Cardiac septum (tissue), 1 donor: ENCODE measurements at regions not wholly inside any gene's neighbourhood (a gene's known extent, or its start where the extent isn't known, plus 50 kb on each side); places are given as distances from the start of the nearest gene placed in this dataset.

ENCODE experiments used
- DNase-seq: peaks from one replicate; pipeline ENCODE4 v3.0.0-alpha.2; 2020; ENCODE audit warnings: low spot score
- intact Hi-C: fragments of 100-400 bp; cut with DNase I; formaldehyde crosslinking; loops from one replicate; pipeline ENCODE4 v1.14.0; 2022
- donor health status: DM: no; HTN: no; CAD: no.

DNA sequence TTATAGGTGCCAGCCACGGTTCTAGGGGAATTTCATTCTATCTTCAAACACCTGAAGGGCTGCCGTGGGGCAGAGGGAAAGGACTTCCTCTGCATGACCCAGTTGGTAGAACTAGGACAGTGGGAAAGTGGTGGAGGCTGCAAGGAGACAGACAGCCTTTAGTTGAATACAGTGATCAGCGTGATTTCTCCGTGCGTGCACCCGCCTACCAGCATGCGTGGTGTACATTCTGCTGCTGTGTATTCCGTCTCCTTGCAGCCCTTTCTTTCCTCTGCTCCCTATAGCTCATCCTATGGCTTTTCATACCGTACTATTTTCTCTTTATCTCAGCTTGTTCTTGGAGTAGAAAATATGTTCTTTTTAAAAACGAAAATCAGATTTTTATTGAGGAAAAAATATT, 146.9 kb downstream of the MRM1 start:
- no peak for DNase-seq
- intact Hi-C loops = no loop called here

DNA sequence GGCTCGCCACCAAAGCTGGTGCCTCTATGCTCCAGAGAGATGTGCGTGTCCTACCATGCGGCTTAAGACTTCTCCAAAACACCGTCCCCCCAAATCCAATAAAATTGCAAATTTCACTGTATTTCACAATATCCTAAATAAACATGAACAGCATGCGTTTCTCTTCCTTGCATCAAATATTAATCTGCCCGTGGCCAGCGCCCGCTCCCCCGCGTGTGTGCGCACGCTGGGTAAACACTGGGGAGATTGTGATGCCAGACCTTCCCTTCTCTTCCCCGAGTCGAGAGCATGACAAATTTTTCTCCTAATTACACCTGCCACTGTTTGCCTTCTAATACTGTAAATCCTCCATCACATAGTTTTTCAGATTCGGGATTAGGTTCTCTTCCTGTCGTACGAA, 148.1 kb downstream of the MRM1 start:
- no peak for DNase-seq
- intact Hi-C loops = no loop called here

DNA sequence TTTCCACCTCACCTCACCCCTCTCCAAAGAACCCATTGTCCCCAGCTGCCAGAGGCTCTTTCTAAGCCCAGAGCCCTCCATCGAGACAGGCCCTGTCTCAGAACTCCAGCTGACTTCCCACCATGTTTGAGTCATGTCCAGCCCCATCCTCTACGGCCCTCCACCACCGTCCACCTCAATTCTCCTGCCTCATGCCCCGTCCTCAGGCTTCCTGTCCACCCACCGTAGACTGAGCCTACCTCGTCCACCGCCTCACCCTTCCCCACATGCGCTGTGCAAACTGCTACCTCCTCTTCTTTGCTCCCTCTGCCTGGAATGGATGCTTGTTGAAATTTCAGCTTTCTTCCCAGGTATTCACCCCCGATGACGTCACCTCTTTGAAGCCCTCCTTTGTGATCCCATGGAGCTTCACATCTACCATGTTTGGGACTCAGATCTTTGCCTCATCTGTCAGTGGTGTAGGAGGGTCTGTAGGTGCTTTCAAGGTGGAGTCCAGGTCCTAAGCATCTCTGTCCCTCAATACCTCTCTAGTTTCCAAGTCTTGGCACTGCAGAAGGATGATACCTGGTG, 149.0 kb downstream of the MRM1 start:
- no peak for DNase-seq

DNA sequence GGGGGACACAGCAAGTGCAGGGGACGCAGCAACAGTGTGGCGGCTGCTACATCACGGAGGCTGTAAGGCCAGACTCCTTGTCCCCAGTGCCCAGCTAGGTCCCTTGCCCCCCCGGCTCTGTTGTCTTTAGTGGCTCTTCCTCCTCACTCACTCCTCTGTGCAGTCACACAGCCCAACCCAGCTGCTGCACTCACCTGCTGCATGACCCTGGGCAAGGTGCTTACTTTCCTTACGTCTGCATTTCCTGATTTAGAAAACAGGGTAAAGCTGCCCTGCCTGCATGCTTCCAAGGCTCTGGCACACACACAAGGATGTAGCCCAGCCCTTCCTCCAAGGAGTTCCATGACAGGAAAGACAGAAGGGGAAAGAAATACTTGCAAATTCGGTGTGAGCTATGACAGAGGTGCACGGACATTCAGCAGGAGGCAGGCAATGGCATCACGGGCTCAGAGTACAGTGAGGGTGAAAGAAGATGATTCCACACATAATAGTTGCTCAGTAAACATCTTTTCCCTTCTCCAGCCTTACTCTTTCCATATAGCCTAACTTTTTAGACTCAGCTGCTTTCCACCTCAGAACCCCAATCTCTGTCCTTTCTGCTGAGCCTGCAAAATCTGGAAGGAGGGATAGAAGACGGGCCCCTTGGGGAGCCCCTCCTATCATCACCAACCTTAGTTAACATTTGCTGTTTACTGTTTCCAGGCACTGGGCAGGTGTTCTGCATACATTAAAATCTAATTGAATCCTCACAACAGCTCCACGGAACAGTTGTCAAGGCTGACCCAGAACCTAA, 150.9 kb downstream of the MRM1 start:
- no peak for DNase-seq
- intact Hi-C loops = no loop called here

More for the DNA sequence above, 149.0 kb downstream of the MRM1 start:
- intact Hi-C loops = no loop called here

DNA sequence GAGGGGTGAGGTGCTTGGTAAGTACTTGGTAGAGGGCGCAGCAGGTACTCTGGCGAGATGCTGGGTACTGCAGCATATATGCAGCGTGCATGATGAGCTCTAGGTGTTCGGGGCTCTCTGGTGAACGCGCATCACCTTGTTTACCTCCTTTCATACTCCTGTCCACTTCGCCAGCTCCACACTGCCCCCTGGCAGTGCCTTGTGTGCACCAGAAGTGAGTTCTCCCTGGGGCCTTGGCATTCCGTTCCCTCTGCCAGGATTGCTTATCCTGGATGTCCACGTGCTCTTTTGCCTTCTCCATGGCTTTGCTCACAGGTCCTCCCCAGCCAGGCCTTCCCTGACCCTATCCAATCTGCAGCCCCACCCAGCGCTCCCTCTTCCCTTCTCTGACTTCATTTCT, 154.2 kb downstream of the MRM1 start:
- intact Hi-C loops = no loop called here
- no peak for DNase-seq

DNA sequence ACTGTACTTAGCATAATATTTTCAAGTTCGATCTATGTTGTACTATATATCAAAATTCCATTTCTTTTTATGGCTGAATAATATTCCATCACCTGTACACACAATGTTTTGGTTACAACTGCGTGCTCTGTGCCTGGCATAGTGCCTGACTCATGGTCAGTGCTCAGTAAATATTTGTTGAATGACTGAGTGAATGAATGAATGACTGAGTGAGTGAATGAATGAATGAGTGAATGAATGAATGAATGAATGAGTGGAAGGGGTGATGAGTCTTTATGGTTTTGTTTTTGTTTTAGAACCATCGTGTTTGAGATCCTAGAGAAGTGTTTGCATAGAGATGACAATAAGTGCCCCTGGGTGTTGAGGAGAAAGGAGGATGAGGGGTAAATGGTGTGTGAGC, 155.3 kb downstream of the MRM1 start:
- DNase-seq = no peak
- intact Hi-C loops = no loop called here

DNA sequence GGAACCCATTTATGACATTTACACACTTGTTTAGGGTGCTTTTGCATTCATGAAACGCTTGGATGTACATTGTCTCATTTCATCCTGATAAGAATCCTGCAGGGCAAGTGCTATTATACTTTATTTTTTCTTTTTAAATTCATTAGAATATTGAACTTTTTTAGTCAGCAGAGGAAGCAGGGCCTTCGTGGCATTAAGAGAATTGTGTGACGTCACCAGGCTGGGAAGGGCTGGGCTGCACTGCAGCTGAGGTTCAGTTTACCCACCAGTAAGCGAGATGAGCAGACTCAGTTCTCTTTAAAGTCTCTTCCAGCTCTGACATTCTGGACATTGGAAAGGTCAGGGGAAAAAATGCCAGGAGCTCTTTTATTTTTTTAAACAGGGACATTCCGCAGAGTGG, 159.0 kb downstream of the MRM1 start:
- intact Hi-C loops = no loop called here
- no peak for DNase-seq

DNA sequence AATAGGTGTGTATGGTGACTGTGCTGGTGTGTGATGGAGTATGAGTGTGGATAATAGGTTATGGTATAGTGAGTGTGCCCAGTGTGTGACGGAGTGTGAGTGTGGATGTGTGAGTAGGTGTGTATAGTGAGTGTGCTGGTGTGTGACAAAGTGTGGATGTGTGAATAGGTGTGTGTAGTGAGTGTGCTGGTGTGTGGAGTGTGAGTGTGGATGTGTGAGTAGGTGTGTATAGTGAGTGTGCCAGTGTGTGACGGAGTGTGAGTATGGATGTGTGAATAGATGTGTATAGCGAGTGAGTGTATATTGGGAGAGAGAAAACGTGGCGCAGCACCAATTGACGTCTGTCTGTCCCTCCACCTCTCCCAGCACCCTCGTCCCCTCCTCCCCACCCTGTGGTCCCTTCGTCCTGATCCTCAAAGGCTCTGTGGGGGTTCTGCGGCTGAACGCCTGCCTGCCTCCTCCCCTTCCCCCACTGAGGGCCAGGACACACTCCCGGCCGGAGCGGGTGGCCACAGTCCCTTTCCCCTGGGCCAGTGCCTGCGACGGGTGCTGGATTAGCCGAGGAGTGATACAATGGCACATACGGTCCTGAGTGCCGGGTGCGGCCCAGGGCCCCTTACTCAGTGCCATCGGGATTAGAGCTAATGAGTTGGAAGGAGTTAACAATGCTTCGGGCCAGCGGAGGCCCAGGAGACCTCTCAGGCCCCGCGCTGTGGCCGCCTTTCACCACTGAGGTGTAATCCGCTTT, 160.0 kb downstream of the MRM1 start:
- no peak for DNase-seq
- intact Hi-C loops = no loop called here

DNA sequence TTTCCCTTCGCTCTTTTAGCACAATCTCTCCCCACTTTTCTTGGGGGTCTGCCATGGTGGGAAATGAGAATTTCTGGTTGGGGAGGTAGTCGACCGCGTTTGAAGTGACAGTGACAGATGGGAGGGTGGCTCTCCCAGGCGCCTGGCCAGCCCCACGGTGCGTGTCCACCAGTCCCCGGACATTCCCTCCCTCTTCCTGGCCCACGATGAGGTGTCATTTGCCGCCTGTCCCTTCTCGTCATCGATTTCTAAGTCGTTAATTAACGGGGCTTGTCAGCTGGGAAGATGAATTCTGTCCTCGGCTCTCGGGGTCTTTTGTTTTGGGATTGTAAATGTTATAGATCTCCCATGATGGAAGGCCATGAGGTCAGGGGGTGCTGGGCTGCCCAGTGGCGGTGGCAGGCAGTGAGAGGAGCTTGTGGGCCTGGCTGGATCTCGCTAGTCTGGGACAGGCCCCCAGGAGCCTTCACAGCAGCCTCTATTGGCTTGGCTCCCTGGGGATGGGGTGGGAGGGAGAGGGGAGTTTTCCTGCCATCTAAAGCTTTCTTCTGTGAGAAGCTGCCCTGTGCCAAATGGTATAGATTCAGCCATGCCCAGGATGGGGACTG, 164.2 kb downstream of the MRM1 start:
- DNase-seq = no peak
- intact Hi-C loops = no loop called here

DNA sequence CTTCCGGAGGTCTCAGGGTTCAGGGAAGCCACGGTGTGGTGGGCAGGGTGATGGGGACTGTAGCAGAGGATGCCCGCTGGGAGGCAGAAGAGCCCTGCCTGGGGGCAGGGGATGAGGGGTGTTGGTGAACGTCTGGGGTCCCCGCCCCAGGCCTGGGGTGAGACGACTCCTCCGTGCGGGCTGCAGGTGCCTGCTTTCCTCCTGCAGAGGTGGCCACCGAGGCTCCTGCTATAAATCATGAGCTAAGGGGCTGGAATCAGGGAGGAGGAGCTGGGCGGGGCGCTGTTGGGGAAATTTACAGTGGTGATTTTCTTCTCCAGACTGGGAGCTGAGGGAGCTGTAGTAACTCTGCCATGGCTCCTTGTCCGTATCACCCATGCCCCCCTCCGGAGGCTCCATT, 167.0 kb downstream of the MRM1 start:
- DNase-seq = no peak
- intact Hi-C loops = no loop called here

DNA sequence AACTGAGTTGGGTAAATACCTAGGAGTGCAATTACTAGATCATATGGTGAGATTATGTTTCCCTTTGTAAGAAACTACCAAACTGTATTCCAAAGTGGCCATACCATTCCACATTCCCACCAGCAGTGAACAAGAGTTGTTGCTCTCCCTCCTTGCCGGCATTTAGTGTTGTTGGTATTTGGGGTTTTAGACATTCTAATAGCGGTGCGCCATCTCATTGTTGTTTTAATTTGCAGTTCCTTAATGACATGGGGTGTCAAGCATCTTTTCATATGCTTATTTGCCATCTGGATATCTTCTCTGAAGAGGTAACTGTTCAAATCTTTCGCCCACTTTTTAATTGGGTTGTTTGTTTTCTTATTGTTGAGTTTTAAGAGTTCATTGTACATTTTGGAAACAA, 164.2 kb upstream of the LHX1 start:
- intact Hi-C loops = no loop called here
- no peak for DNase-seq

DNA sequence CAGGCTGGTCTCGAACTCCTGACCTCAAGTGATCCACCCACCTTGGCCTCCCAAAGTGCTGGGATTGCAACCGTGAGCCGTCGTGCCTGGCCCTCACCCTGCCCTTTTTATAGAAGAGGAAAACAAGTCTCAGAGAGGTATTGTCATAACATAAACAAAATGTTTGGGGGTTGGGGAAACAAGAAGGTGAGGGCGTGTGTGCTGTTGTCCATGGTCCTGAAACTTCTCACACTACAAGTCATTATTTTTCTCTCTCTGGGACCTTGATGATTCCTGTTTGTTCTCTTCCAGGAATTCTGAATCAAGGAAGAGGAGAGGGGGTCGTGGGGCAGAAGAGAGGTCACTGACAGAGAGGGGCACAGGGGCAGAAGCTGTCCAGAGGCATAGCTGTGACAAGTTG, 160.2 kb upstream of the LHX1 start:
- DNase-seq = peak; percentile 29
- intact Hi-C loops = no loop called here

DNA sequence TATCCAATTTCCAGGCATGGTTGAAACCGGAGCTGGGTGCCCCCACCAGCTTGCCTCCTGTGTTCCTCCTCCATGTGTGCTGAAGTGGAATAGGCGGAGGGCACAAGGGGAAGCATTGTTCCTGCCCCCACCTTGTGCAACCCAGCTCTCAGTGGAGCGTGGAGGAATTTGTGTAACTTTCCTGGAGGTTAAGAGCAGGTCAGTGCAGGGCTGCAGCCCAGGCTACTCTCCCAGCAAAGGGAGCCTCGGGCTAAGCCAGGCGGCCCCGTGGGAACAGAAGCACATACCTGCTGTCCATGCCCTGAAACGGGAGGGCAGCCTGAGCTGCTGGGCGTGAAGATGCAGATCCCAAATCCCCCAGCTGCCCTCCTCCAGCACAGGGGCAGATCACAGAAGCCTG, 158.8 kb upstream of the LHX1 start:
- peak; percentile 38 for DNase-seq
- intact Hi-C loops = no loop called here

DNA sequence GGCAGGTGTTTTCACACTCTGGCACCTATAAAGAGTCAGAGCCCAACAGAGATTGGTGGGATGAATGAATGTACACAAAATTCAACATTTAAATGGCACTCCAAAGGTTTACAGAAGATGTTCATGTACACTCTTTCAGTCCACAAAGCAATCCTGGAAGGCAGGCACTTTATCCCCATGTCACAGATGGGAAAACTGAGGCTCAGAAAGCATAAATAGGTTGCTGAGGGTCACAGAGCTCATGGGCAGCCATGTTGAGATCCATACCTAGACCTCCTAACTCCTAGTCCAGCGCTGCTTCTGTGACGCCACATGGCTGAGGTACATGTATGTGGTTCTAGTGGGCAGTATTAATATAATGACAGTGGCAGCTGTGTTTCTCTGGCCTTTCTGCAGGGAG, 157.7 kb upstream of the LHX1 start:
- no peak for DNase-seq
- intact Hi-C loops = no loop called here

DNA sequence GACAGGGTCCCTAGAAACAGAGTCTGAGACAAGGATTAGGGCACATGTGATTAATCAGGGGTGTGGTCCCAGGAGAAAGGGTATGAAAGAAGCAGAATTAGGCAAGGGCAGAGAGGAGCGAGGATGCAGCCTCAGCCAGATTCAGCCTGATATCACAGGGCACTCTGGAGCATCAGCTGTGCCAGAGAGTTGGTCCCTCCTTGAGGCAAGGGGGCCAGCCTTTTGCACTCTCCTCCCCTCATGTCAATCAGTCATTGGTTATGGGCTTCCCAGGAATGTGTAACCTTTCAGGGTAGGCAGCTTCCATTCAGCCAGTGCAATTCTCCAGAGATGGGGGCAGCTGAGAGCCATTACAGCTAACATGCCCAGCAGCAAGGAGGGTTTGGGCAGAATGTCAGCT, 152.6 kb upstream of the LHX1 start:
- intact Hi-C loops = no loop called here
- no peak for DNase-seq

DNA sequence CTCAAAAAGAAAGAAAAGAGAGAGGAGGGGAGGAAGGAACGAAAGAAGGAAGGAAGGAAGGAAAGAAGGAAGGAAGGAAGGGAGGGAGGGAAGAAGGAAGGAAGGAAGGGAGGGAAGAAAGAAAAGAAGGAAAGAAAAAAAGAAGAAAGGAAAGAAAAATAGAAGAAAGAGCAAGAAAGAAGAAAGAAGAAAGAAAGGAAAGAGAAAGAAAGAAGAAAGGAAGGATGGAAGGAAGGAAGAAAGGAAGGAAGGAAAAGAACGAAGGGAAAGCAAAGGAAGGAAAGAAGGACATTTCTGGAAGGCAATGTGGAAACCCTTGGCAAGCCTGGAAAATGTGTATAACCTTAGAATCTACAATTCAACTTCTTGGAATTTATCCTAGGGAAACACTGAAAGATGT, 150.4 kb upstream of the LHX1 start:
- intact Hi-C loops = no loop called here
- DNase-seq = no peak

DNA sequence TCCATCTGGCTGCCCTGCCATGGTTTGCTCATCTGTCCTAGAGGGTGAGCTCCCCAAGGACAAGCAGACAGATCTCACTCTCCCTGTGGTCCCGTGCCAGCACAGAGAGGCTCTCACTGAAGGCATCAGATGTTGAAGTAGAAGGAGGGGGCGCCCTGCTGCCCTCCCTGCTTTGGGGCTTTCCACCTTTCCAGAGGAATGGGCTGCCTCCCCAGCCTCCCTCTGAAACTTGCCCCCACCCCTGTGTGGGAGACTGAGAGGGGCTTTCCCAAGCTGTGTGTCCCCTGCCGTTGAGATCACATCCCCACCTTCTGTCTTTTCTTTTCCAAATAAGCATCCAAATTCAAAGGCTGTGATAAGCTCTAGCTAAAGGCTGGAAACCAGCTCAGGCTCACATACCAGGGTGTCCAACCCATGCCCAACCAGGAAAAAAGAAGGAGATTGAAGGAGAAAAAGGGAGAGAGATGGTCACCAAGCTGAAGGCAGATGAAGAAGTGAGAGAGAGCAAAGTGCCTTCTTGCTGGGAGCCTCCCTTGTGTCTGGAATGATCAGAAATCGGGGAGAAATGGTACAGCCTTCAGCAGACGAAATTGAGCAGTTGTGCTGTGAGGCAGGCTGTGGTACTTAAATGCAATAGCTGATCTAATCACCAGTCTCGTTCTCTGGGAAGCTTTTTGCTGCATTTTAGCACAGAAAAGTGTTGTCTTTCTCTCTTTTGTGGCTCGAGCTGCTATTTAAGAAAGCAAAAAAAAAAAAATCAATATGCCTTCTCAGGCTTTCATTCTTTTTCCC, 145.9 kb upstream of the LHX1 start:
- no peak for DNase-seq
- intact Hi-C loops = no loop called here

DNA sequence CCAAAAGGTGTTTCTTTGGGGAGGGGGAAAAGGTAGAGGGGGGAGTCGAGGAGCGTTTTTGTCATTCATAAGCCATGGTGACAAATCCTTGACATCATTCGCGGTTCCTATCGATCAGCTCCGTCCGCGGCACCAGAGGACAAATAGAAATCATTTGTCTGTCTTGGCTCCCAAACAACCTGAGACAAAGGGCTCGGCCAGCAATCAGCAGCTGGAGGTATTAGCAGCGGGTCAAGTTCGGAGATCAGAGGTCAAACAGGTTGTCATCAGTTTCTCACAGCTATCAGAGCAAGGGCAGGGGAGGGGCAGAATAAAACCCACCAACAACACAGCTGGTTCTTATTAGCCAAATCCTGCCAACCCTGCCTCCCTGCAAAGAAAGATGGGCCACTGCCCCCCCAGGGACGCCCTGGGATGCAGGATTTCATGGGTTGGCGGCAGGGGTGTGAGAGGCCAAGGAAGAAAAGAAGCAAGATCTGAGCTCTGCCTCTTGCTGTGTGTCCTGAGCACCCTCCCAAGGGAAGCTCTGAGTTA, 145.3 kb upstream of the LHX1 start:
- DNase-seq = no peak
- intact Hi-C loops = no loop called here

DNA sequence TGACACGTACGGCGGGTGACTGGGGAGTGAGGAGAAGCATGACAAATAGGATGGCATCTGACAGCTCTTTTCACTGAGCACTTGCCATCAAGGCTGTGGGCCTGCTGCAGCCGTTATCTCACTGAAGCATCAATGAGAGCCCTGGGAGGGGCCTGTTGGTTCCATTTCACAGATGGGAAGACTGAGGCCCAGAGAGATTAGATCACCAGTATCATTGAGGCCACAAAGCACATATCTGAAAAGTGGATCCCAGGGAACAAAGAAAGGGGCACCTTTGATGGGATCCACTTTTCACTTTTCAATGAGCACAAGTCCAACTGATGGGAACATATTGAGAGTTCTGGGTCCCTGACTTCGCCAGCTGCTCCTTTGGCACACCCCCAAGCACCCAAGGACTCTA, 144.4 kb upstream of the LHX1 start:
- DNase-seq = no peak
- intact Hi-C loops = no loop called here

DNA sequence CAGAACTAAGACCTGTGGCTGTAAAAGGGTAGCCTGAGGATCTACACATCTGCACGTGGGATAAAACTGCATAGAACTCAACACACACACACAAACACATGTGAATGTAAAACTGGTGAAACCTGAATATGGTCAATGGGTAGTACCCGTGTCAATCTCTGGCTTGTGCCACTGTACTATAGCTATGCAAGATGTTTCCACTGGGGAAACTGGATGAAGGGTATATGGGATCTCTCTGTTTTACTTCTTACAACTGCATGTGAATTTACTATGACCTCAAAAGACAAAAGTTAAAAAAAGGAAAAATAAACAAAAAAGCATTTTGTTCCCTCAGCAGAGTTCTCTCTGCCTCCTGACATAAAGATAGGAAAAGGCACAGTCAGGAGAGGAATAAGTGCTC, 143.3 kb upstream of the LHX1 start:
- no peak for DNase-seq
- intact Hi-C loops = no loop called here
